Stimulated activated CD4-positive, alpha-beta T cell treated with anti-CD3 and anti-CD28 coated beads, Interleukin-15, amount 100 ng/mL, for 1 hour (primary cell): ENCODE measurements at regions not wholly inside any gene's neighbourhood (a gene's known extent, or its start where the extent isn't known, plus 50 kb on each side); places are given as distances from the start of the nearest gene placed in this dataset.

Experiments
- DNase-seq, 2 donors: peaks; one replicate each; pipeline ENCODE4 v3.0.0-alpha.2; 2020; ENCODE audit warnings: low read depth in 1 of 2, low spot score in 1 of 2

DNA sequence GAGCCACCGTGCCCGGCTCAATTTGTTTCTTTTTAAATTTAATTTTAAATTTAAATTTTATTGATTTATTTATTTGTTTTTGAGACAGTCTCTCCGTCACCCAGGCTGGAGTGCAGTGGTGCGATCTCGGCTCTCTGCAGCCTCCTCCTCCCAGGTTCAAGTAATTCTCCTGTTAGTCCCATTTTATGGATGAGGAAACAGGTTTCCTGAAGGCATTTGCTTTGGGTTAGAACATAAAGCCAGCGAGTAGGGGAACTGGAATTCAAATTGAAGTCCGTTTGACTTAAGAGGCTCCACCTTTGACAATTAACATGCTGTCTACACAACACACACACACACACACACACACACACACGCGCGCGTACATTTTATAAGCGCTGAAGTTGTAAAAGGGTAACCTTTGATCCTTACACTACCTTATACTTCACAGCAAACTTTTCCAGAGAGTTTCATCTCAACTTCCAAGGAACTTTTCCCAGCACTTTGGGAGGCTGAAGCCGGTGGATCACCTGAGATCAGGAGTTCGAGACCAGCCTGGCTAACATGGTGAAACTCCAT, 232.0 kb downstream of the BCAS1 start:
- no peak for DNase-seq

GRCh38 chr20:53837126-53837826, 233.1 kb downstream of the BCAS1 start:
- DNase-seq, result no peak

GRCh38 chr20:53834749-53835148, 235.6 kb downstream of the BCAS1 start:
- no peak for DNase-seq

- no peak for DNase-seq
Measured at GRCh38 chr20:53834062-53834442, 236.3 kb downstream of the BCAS1 start.

- no peak for DNase-seq
Measured at GRCh38 chr20:53833333-53834061, 236.9 kb downstream of the BCAS1 start.

DNA sequence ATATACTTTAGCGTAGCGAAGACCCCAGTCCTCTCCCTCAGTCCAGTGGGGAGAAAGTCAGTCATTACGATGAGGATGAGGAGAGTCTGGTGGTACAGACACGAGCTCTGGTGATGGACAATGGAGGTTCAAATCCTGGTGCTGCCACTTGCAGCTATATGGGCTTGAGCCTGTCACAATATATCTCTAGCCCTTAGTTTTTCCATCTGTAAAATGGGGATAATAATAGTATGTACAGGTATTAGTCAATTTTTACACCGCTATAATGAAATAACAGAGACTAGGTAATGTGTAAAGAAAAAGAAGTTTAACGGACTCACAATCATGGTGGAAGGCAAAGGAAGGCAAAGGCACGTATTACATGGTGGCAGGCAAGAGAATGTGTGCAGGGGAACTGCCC, 237.9 kb downstream of the BCAS1 start:
- DNase-seq, result no peak

GRCh38 chr20:53831812-53832211, 238.2 kb upstream of the ZNF217 start:
- DNase-seq, result no peak

GRCh38 chr20:53831228-53831627, 237.6 kb upstream of the ZNF217 start:
- DNase-seq, result no peak

GRCh38 chr20:53829724-53830521, 236.3 kb upstream of the ZNF217 start:
- DNase-seq, result no peak

GRCh38 chr20:53829255-53829723, 235.7 kb upstream of the ZNF217 start:
- DNase-seq, result no peak

- no peak for DNase-seq
Measured at GRCh38 chr20:53828682-53829254, 235.1 kb upstream of the ZNF217 start.

DNA sequence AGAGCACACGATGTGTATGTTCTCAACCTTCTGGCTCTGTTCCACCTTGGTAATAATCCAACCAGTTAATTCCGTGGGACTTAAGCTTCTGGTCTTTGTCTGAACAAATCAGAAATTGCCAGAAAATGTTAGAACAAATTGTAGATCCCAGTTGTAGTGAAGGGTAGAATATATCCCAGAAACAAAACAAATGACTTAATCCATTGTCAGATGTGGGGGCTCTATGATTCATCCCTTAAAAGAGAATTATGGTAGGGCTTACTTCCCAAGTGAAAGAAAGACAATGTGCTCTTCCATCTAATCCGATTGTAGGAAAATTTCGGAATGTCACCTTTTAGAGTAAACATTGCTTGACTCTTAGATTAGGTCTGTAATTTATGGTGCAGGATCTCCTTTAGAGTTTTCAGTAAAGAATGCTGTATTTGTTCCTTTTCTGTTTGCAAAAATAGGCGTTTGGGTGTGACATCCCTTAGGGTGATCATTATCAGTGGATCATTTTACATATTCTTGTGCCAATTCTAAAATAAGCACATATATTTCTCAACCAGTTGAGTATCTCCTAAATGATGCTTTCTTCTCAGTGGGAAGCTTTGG, 234.5 kb upstream of the ZNF217 start:
- no peak for DNase-seq

DNA sequence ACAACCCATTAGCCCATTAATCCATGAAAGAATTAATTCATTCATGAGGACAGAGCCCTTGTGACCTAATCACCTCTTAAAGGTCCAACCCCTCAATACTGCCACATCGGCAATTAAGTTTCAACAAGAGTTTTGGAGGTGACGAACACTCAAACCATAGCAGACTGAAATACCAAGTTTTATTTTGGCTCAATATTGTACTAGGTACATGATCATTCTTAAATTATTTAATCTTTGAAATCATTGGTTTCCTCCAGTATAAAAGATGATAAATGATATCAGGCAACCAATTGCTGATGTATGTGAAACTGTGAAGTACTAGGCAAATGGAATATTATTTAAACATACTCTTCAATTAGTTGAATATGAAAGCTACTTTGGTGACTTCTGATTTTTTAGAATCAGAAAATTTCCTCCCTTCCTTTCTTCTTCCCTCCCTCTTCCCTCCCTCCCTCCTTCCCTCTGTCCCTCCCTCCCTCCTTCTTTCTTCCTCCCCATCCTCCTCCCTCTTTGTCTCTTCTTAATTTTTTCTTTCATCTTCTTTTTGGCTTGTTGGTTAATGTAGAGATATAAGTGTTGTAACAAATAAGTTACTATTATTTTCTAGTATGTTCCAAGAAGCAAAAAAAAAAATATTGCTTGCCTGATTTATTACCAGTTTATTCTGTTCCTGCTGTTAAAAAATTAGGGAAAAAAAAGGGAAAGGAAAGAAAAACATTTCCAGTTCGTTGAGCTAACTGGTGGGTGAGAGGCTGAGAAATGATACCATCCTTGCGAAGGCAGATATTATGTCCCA, 233.9 kb upstream of the ZNF217 start:
- DNase-seq, result no peak

DNA sequence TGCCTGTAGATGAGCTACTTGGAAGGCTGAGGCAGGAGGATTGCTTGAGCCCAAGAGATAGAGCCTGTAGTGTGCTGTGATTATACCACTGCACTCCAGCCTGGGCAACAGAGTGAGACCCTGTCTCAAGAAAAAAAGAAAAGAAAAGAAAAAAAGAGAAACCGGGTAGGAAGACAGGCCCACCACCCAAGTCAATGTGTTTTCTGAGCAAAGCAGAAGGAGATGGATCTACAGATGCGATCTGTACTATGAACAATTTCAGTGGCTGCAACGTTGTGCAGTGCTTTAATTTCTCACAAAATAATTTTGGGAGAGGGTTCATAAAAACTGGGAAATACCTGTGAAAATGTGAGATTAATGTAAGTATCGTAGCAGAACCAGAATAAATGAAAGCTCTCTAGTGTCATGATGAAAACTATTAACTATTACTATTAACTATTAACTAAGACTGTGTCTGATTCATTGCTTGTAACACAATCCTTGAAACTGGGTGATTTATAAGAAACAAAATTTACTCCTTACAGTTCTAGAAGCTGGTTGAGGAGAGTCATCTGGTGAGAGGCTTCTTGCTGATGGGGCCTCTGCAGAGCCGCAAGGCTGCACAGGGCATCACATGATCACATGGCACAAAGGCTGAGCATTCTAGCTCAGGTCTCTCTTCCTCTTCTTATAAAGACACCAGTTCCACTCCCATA, 233.1 kb upstream of the ZNF217 start:
- DNase-seq, result no peak

- no peak for DNase-seq
Measured at GRCh38 chr20:53826090-53826489, 232.5 kb upstream of the ZNF217 start.

- no peak for DNase-seq
Measured at GRCh38 chr20:53825282-53825681, 231.6 kb upstream of the ZNF217 start.

DNA sequence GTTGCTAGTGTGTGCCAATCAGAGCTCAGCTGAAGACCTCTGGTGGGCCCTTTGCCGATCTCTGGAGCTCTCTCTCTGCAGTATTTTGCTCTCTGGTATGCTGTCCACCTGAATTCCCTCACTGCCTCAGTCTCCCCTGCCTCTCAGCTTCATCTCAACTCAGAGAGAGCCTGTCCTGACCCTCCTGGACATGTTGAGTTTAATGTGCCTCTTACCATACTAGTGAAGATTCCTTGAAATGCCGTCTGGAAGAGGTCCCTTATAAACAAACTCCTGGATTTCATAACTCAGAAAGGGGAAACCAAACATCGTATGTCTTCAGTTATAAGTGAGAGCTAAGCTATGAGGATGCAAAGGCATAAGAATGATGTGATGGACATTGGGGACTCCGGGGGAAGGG, 231.1 kb upstream of the ZNF217 start:
- no peak for DNase-seq

- no peak for DNase-seq
Measured at GRCh38 chr20:53823121-53823764, 229.6 kb upstream of the ZNF217 start.

DNA sequence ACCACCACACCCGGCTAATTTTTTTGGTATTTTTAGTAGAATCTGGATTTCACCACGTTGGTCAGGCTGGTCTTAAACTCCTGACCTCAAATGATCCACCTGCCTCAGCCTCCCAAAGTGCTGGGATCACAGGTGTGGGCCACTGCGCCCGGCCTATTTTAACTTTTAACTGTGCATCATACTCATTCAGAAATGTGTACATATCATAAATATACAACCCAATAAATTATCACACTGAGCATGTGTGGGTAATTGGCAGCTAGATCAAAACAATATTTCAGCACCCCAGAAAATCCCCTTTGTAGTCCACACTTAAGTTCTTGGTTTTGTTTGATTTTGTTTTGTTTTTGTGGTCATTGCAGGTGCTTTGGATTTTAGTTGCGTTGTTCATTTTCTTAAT, 228.9 kb upstream of the ZNF217 start:
- no peak for DNase-seq
